Activated CD4-positive, alpha-beta T cell treated with anti-CD3 and anti-CD28 coated beads, Interleukin-2, amount 10 ng/mL, durations not matched to agents 24 days and 14 days (primary cell): ENCODE measurements at regions not wholly inside any gene's neighbourhood (a gene's known extent, or its start where the extent isn't known, plus 50 kb on each side); places are given as distances from the start of the nearest gene placed in this dataset.

Experiments used
- DNase-seq: peaks from one replicate; pipeline ENCODE4 v3.0.0; 2022
- H3K27ac Mint-ChIP-seq: one replicate; pipeline ENCODE4 v1.8.0; 2022; ENCODE audit warnings: mild to moderate bottlenecking, mixed read lengths
- H3K27me3 Mint-ChIP-seq: one replicate; pipeline ENCODE4 v1.8.0; 2022; ENCODE audit warnings: mixed read lengths
- H3K36me3 Mint-ChIP-seq: one replicate; pipeline ENCODE4 v1.8.0; 2022; ENCODE audit warnings: low read depth, mild to moderate bottlenecking, mixed read lengths
- H3K4me1 Mint-ChIP-seq: one replicate; pipeline ENCODE4 v1.8.0; 2021; ENCODE audit warnings: mixed read lengths
- H3K4me3 Mint-ChIP-seq: one replicate; pipeline ENCODE4 v1.8.0; 2022; ENCODE audit warnings: mild to moderate bottlenecking, moderate library complexity, mixed read lengths
- H3K9me3 Mint-ChIP-seq: one replicate; pipeline ENCODE4 v1.8.0; 2021; ENCODE audit warnings: mixed read lengths
- intact Hi-C: fragments of 100-400 bp; cut with micrococcal nuclease; formaldehyde crosslinking; loops from one replicate; pipeline ENCODE4 v1.15.1; 2023

- no peaks in the 10 kb centered on the region for H3K9me3 Mint-ChIP-seq
- H3K4me1 Mint-ChIP-seq: no peaks in the 10 kb centered on the region
Observed at GRCh38 chr22:48850658-48851287, 976.9 kb downstream of the BRD1 start.

GRCh38 chr22:48849963-48850657 is 977.6 kb downstream of the BRD1 start:
- Mint-ChIP-seq H3K27me3 (no peaks in the 10 kb centered on the region), H3K9me3 (no peaks in the 10 kb centered on the region), H3K36me3 (no peaks in the 10 kb centered on the region), H3K4me1 (no peaks in the 10 kb centered on the region), H3K4me3 (no peak overlapping the region), H3K27ac (no peak overlapping the region)
- DNase-seq: no peak
- intact Hi-C loops: no loop called here

More at GRCh38 chr22:48850658-48851287, 976.9 kb downstream of the BRD1 start:
- no peak for DNase-seq
- Mint-ChIP-seq H3K27ac (no peak overlapping the region), H3K4me3 (no peak overlapping the region), H3K27me3 (no peaks in the 10 kb centered on the region), H3K36me3 (no peaks in the 10 kb centered on the region)
- intact Hi-C loops: no loop called here

- Mint-ChIP-seq H3K4me3 (no peak overlapping the region), H3K27ac (no peak overlapping the region), H3K36me3 (no peaks in the 10 kb centered on the region), H3K9me3 (no peaks in the 10 kb centered on the region), H3K4me1 (no peaks in the 10 kb centered on the region), H3K27me3 (no peaks in the 10 kb centered on the region)
- intact Hi-C loops: no loop called here
- no peak for DNase-seq
Observed at GRCh38 chr22:48849219-48849912, 978.3 kb downstream of the BRD1 start.

GRCh38 chr22:48846200-48846599 is 981.5 kb downstream of the BRD1 start:
- intact Hi-C loops: no loop called here
- Mint-ChIP-seq H3K36me3 (no peaks in the 10 kb centered on the region), H3K9me3 (no peaks in the 10 kb centered on the region), H3K4me3 (no peak overlapping the region), H3K27ac (no peak overlapping the region), H3K4me1 (no peaks in the 10 kb centered on the region), H3K27me3 (no peaks in the 10 kb centered on the region)
- DNase-seq: no peak

- Mint-ChIP-seq H3K4me3 (no peak overlapping the region), H3K4me1 (no peaks in the 10 kb centered on the region), H3K27me3 (no peaks in the 10 kb centered on the region), H3K36me3 (no peaks in the 10 kb centered on the region), H3K9me3 (no peaks in the 10 kb centered on the region), H3K27ac (no peak overlapping the region)
- intact Hi-C loops: no loop called here
- DNase-seq: no peak
Observed at GRCh38 chr22:48845356-48845936, 982.2 kb downstream of the BRD1 start.

GRCh38 chr22:48844056-48844675 is 983.5 kb downstream of the BRD1 start:
- intact Hi-C loops: no loop called here
- no peak overlapping the region for H3K4me3 Mint-ChIP-seq
- no peak for DNase-seq
- no peaks in the 10 kb centered on the region for H3K27me3 Mint-ChIP-seq
- no peak overlapping the region for H3K27ac Mint-ChIP-seq
- no peaks in the 10 kb centered on the region for H3K9me3 Mint-ChIP-seq
- no peaks in the 10 kb centered on the region for H3K4me1 Mint-ChIP-seq
- H3K36me3 Mint-ChIP-seq: no peaks in the 10 kb centered on the region

GRCh38 chr22:48843640-48844039 is 984.0 kb downstream of the BRD1 start:
- no peak overlapping the region for H3K27ac Mint-ChIP-seq
- no peak for DNase-seq
- no peaks in the 10 kb centered on the region for H3K4me1 Mint-ChIP-seq
- H3K27me3 Mint-ChIP-seq: no peaks in the 10 kb centered on the region
- intact Hi-C loops: no loop called here
- no peaks in the 10 kb centered on the region for H3K36me3 Mint-ChIP-seq
- H3K4me3 Mint-ChIP-seq: no peak overlapping the region
- no peaks in the 10 kb centered on the region for H3K9me3 Mint-ChIP-seq

- Mint-ChIP-seq H3K27ac (no peak overlapping the region), H3K36me3 (no peaks in the 10 kb centered on the region), H3K27me3 (no peaks in the 10 kb centered on the region), H3K4me1 (no peaks in the 10 kb centered on the region), H3K4me3 (no peak overlapping the region), H3K9me3 (peaks cover 2% of the 10 kb centered on the region)
- DNase-seq: no peak
- intact Hi-C loops: no loop called here
Observed at GRCh38 chr22:48842976-48843375, 984.7 kb downstream of the BRD1 start.

- intact Hi-C loops: no loop called here
Observed at GRCh38 chr22:48842583-48842945, 985.1 kb downstream of the BRD1 start.

GRCh38 chr22:48841881-48842582 is 985.6 kb downstream of the BRD1 start:
- intact Hi-C loops: no loop called here
- no peak overlapping the region for H3K27ac Mint-ChIP-seq
- no peak overlapping the region for H3K4me3 Mint-ChIP-seq
- DNase-seq: no peak
- H3K27me3 Mint-ChIP-seq: no peaks in the 10 kb centered on the region
- peaks cover 12% of the 10 kb centered on the region for H3K9me3 Mint-ChIP-seq
- H3K36me3 Mint-ChIP-seq: no peaks in the 10 kb centered on the region
- no peaks in the 10 kb centered on the region for H3K4me1 Mint-ChIP-seq

More at GRCh38 chr22:48842583-48842945, 985.1 kb downstream of the BRD1 start:
- DNase-seq: no peak
- Mint-ChIP-seq H3K4me3 (no peak overlapping the region), H3K36me3 (no peaks in the 10 kb centered on the region), H3K27me3 (no peaks in the 10 kb centered on the region), H3K4me1 (no peaks in the 10 kb centered on the region), H3K27ac (no peak overlapping the region), H3K9me3 (peaks cover 6% of the 10 kb centered on the region)

- intact Hi-C loops: no loop called here
- Mint-ChIP-seq H3K27ac (no peak overlapping the region), H3K4me1 (no peaks in the 10 kb centered on the region), H3K27me3 (no peaks in the 10 kb centered on the region), H3K4me3 (no peak overlapping the region), H3K9me3 (peaks cover 13% of the 10 kb centered on the region), H3K36me3 (no peaks in the 10 kb centered on the region)
- DNase-seq: no peak
Observed at GRCh38 chr22:48840112-48840949, 987.3 kb downstream of the BRD1 start.

GRCh38 chr22:48838846-48839730 is 988.6 kb downstream of the BRD1 start:
- H3K4me1 Mint-ChIP-seq: no peaks in the 10 kb centered on the region
- intact Hi-C loops: no loop called here
- no peaks in the 10 kb centered on the region for H3K27me3 Mint-ChIP-seq
- H3K9me3 Mint-ChIP-seq: peaks cover 13% of the 10 kb centered on the region
- no peak overlapping the region for H3K4me3 Mint-ChIP-seq
- H3K27ac Mint-ChIP-seq: no peak overlapping the region
- H3K36me3 Mint-ChIP-seq: no peaks in the 10 kb centered on the region
- DNase-seq: no peak
